ENCODE measurements at regions not wholly inside any gene's neighbourhood (a gene's known extent, or its start where the extent isn't known, plus 50 kb on each side); places are given as distances from the start of the nearest gene placed in this dataset.

DNA sequence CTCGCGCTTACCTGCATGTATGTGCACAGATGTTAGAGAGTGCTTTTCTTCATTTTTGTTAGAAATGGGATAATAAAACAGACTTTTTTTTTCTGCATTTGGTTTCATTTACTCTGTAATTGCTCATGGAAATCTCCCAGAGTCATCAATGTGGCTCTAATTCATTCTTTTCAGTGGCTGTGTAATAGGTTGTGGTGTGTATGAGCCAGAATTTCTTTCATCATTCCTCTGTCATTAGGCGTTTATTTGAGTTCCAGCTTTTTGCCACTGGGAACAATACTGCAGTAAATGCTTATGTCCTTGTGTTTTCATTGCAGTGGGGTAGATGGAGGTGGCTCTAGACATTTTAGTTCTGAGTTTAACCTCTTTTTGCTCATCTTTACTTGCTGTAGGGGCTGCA is 118.9 kb downstream of the NXNL2 start:
- Histone ChIP-seq H3K4me2 (replicated peaks; ENCODE audit: extremely low read depth, low read length, poor library complexity, severe bottlenecking) (no peak overlapping the region), H2AFZ (ENCODE audit: insufficient read depth, low read depth, low read length, poor library complexity, severe bottlenecking) (no peak overlapping the region), H3K9me3 (replicated peaks in 1 of 2; ENCODE audit: control insufficient read depth in 1 of 2, insufficient read depth in 1 of 2, low read length in 2 of 2) (no peaks in the 10 kb centered on the region), H3K79me2 (ENCODE audit: insufficient read depth, low read length) (no peaks in the 10 kb centered on the region), H3K36me3 (replicated peaks in 1 of 2; ENCODE audit: control insufficient read depth in 1 of 2, insufficient read depth in 2 of 2, low read length in 2 of 2) (no peaks in the 10 kb centered on the region), H4K20me1 (ENCODE audit: insufficient read depth, low read length) (no peaks in the 10 kb centered on the region), H3K9ac (ENCODE audit: insufficient read depth, low read length, poor library complexity, severe bottlenecking) (no peak overlapping the region), H3K27ac (ENCODE audit: low read depth in 1 of 2, low read length in 2 of 2) (no peak overlapping the region), H3K4me1 (ENCODE audit: control insufficient read depth in 1 of 2, insufficient read depth in 2 of 2, low read length in 2 of 2) (no peaks in the 10 kb centered on the region), H3K27me3 (ENCODE audit: control insufficient read depth in 2 of 2, insufficient read depth in 2 of 2, low read length in 2 of 2) (no peaks in the 10 kb centered on the region), H3K4me3 (replicated peaks in 1 of 3; ENCODE audit: low read depth in 2 of 3, low read length in 3 of 3) (no peak overlapping the region)
- no peak overlapping the region for H3K27ac Mint-ChIP-seq
- H3K4me1 Mint-ChIP-seq: no peaks in the 10 kb centered on the region
- no CpG with 5 or more reads among the region's 3 CpGs for WGBS (ENCODE audit: insufficient coverage)
- H3K36me3 Mint-ChIP-seq: no peaks in the 10 kb centered on the region
- H3K27me3 Mint-ChIP-seq (ENCODE audit: low read depth in 3 of 3): peaks cover 1 to 7% (median 6%) of the 10 kb centered on the region in 3 donors
- TF ChIP-seq, protein P1, sequence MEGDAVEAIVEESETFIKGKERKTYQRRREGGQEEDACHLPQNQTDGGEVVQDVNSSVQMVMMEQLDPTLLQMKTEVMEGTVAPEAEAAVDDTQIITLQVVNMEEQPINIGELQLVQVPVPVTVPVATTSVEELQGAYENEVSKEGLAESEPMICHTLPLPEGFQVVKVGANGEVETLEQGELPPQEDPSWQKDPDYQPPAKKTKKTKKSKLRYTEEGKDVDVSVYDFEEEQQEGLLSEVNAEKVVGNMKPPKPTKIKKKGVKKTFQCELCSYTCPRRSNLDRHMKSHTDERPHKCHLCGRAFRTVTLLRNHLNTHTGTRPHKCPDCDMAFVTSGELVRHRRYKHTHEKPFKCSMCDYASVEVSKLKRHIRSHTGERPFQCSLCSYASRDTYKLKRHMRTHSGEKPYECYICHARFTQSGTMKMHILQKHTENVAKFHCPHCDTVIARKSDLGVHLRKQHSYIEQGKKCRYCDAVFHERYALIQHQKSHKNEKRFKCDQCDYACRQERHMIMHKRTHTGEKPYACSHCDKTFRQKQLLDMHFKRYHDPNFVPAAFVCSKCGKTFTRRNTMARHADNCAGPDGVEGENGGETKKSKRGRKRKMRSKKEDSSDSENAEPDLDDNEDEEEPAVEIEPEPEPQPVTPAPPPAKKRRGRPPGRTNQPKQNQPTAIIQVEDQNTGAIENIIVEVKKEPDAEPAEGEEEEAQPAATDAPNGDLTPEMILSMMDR (IDR thresholded peaks at IDR 0.05): no peak
- no peak overlapping the region for H3K4me3 Mint-ChIP-seq
- no peak for DNase-seq
- H3K9me3 Mint-ChIP-seq: peaks cover 0 to 8% (median 2%) of the 10 kb centered on the region in 7 donors
- intact Hi-C loops (cut with micrococcal nuclease): no loop called here

DNA sequence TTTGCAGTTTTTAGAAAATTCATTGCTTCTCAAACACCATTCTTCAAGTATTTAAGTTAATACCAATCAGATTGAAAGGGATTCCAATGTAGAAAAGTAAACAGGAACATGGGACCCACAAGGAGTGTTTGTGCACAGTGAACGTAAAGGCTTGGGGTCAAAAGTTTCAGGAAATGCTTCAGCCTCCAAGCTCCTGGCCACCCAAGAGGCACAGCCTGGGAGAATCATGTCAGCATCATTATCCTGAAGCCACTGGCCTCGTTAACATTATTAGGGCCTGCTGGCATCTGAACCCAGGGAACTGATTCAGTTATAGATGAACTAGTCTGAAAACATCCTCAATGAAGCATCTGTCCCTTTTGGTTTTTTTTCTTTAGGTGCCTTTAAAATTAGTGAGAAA is 122.9 kb downstream of the NXNL2 start:
- H3K4me1 Mint-ChIP-seq: no peaks in the 10 kb centered on the region

More for the DNA sequence above, 122.9 kb downstream of the NXNL2 start:
- H3K4me3 Mint-ChIP-seq: no peak overlapping the region
- Histone ChIP-seq H2AFZ (ENCODE audit: insufficient read depth, low read depth, low read length, poor library complexity, severe bottlenecking) (no peak overlapping the region), H3K79me2 (ENCODE audit: insufficient read depth, low read length) (no peaks in the 10 kb centered on the region), H3K27me3 (ENCODE audit: control insufficient read depth in 2 of 2, insufficient read depth in 2 of 2, low read length in 2 of 2) (no peaks in the 10 kb centered on the region), H3K36me3 (replicated peaks in 1 of 2; ENCODE audit: control insufficient read depth in 1 of 2, insufficient read depth in 2 of 2, low read length in 2 of 2) (no peaks in the 10 kb centered on the region), H3K4me3 (replicated peaks in 1 of 3; ENCODE audit: low read depth in 2 of 3, low read length in 3 of 3) (no peak overlapping the region), H3K9me3 (replicated peaks in 1 of 2; ENCODE audit: control insufficient read depth in 1 of 2, insufficient read depth in 1 of 2, low read length in 2 of 2) (no peaks in the 10 kb centered on the region), H3K27ac (ENCODE audit: low read depth in 1 of 2, low read length in 2 of 2) (no peak overlapping the region), H3K4me2 (replicated peaks; ENCODE audit: extremely low read depth, low read length, poor library complexity, severe bottlenecking) (no peak overlapping the region), H4K20me1 (ENCODE audit: insufficient read depth, low read length) (no peaks in the 10 kb centered on the region), H3K4me1 (ENCODE audit: control insufficient read depth in 1 of 2, insufficient read depth in 2 of 2, low read length in 2 of 2) (no peaks in the 10 kb centered on the region), H3K9ac (ENCODE audit: insufficient read depth, low read length, poor library complexity, severe bottlenecking) (no peak overlapping the region)
- TF ChIP-seq, protein P1 (IDR thresholded peaks at IDR 0.05): no peak
- peaks cover 1 to 6% (median 1%) of the 10 kb centered on the region in 3 donors for H3K27me3 Mint-ChIP-seq (ENCODE audit: low read depth in 3 of 3)
- H3K36me3 Mint-ChIP-seq: no peaks in the 10 kb centered on the region
- H3K27ac Mint-ChIP-seq: no peak overlapping the region
- H3K9me3 Mint-ChIP-seq: peaks cover 0 to 2% (median 0%) of the 10 kb centered on the region in 7 donors
- no peak for DNase-seq
- WGBS (ENCODE audit: insufficient coverage): 72% methylated on average over 2 of the region's 2 CpGs
- intact Hi-C loops (cut with micrococcal nuclease): no loop called here

All from CD14-positive monocyte (primary cell).